Aorta (tissue), 5 donors: ENCODE measurements at regions not wholly inside any gene's neighbourhood (a gene's known extent, or its start where the extent isn't known, plus 50 kb on each side); places are given as distances from the start of the nearest gene placed in this dataset.

ENCODE experiments used
- ATAC-seq: fragments of 200-7000 bp; cut with Tn5 transposase; one replicate; pipeline ENCODE4 v1.9.1; 2022; ENCODE audit warnings: moderate library complexity; ENCODE audit not compliant: low FRiP score
- DNase-seq, 2 donors: peaks; one replicate each; pipeline ENCODE4 v3.0.0-alpha.2; 2020
- H3K27ac ChIP-seq, 2 donors: one replicate each; pipeline ENCODE4 v1.5.1; 2013; ENCODE audit warnings: low read length in 2 of 2, mild to moderate bottlenecking in 2 of 2, moderate library complexity in 2 of 2, control low read depth in 1 of 2, inconsistent platforms in 1 of 2, low read depth in 1 of 2
- H3K27me3 ChIP-seq, 2 donors: one replicate each; pipeline ENCODE4 v1.6.1; 2013; ENCODE audit warnings: control low read depth in 1 of 2, low read length in 1 of 2, mild to moderate bottlenecking in 1 of 2, moderate library complexity in 1 of 2; ENCODE audit not compliant: insufficient read depth in 2 of 2, control insufficient read depth in 1 of 2
- H3K36me3 ChIP-seq, 2 donors: one replicate each; pipeline ENCODE4 v1.6.1; 2013; ENCODE audit warnings: control low read depth in 1 of 2, low read length in 1 of 2, mild to moderate bottlenecking in 1 of 2; ENCODE audit not compliant: insufficient read depth in 2 of 2, control insufficient read depth in 1 of 2
- H3K4me1 ChIP-seq, 2 donors: one replicate each; pipeline ENCODE4 v1.6.1; 2013; ENCODE audit warnings: low read length in 2 of 2, control low read depth in 1 of 2, mild to moderate bottlenecking in 1 of 2, moderate library complexity in 1 of 2; ENCODE audit not compliant: insufficient read depth in 2 of 2, control insufficient read depth in 1 of 2
- H3K4me3 ChIP-seq, 2 donors: one replicate each; pipeline ENCODE4 v1.5.1; 2013; ENCODE audit warnings: low read length in 2 of 2, control low read depth in 1 of 2, mild to moderate bottlenecking in 1 of 2
- H3K9me3 ChIP-seq: one replicate; pipeline ENCODE4 v1.6.1; 2013; ENCODE audit warnings: mild to moderate bottlenecking, low read length; ENCODE audit not compliant: control insufficient read depth
- WGBS, 2 donors: extraction: QIAGEN DNeasy Blood & Tissue Kit; methylation state at CpG; one replicate each; pipeline ENCODE4 v1.1.7; 2013; 5-methylcytosine and 5-hydroxymethylcytosine counted together
- intact Hi-C, 2 donors: fragments of 100-400 bp; cut with DNase I; formaldehyde crosslinking; loops; one replicate each; pipeline versions ENCODE4 v1.14.2 to v1.15.0; 2022
- donor health status: healthy with polysubstance abuse.
- donor health status: Bipolar disorder and iron deficiency.
- donor health status: DM: no; HTN: no; CAD: no.
- donor health status: DM: no; HTN: no; CAD: no.
- donor health status: DM: yes; HTN: yes; CAD: no.

- intact Hi-C loops: no loop called here
- no peaks in the 10 kb centered on the region for H3K36me3 ChIP-seq
- WGBS, 2 donors: 93 to 95% methylated on average over 5 of the region's 5 CpGs
- no peak overlapping the region for H3K4me3 ChIP-seq
- no peak for ATAC-seq
- H3K27me3 ChIP-seq: no peaks in the 10 kb centered on the region
- no peak for DNase-seq
- H3K27ac ChIP-seq: no peak overlapping the region
- H3K4me1 ChIP-seq: no peaks in the 10 kb centered on the region
- H3K9me3 ChIP-seq: no peaks in the 10 kb centered on the region
These were observed 607.9 kb upstream of the MKI67 start for GRCh38 chr10:128734161-128734560.

GRCh38 chr10:128734734-128735133 is 608.5 kb upstream of the MKI67 start:
- no peaks in the 10 kb centered on the region for H3K4me1 ChIP-seq
- intact Hi-C loops: no loop called here
- DNase-seq (no peak), ATAC-seq (no peak)
- no peak overlapping the region for H3K4me3 ChIP-seq
- no peaks in the 10 kb centered on the region for H3K36me3 ChIP-seq
- H3K27ac ChIP-seq: no peak overlapping the region
- WGBS, 2 donors: 86 to 89% methylated on average over 9 of the region's 9 CpGs
- H3K27me3 ChIP-seq: no peaks in the 10 kb centered on the region
- H3K9me3 ChIP-seq: no peaks in the 10 kb centered on the region

DNA sequence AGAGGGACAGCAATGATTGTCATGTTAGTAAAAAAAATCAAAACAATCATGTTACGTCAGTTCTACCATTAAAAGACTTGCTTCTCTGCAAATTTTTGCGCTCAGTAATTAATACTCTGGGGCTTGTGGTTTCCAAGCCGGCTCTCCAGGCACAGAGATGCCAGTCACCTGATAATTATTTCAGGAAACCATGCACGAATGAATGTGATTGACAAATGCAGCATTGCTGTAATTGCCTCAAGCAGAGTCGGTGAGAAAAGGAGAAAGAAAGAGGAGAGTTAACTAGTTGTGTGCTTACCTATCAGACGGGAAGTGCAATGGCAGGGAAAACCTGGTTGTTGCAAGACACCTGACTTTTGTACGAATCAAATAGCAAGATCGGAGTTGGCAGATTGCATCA is 609.8 kb upstream of the MKI67 start:
- no peaks in the 10 kb centered on the region for H3K27me3 ChIP-seq
- no peak for ATAC-seq
- WGBS, 2 donors: 79 to 80% methylated on average over 8 of the region's 8 CpGs

DNA sequence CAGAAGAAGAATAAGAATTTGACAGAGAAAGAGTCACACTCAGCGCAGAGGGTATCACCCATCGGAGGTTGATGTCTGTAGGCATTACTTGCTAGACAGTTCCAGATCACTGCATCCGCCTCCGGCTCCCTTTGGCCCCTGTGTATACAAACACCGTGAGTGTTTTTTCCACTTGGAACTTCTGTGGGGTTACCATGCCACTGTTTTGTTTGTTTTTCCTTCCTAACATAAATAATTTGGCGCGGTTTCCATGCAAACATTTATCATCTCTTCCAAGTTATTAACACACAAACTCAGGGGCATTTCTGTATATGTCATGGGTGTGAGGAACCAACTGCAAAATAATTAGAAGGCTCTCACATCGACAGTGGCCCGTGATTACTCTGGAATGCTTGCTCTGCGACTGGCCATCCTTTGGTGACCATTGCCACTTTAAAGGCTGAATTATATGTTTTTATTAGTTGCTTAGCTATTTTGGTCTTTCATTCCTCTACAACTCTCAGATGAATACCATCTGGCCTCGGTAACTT is 612.2 kb upstream of the MKI67 start:
- Histone ChIP-seq H3K9me3 (no peaks in the 10 kb centered on the region), H3K4me1 (no peaks in the 10 kb centered on the region), H3K27me3 (no peaks in the 10 kb centered on the region), H3K36me3 (no peaks in the 10 kb centered on the region), H3K27ac (no peak overlapping the region), H3K4me3 (no peak overlapping the region)
- intact Hi-C loops: no loop called here
- DNase-seq (no peak), ATAC-seq (no peak)
- WGBS, 2 donors: 30 to 48% methylated on average over 11 of the region's 11 CpGs

More for the DNA sequence above, 609.8 kb upstream of the MKI67 start:
- Histone ChIP-seq H3K9me3 (no peaks in the 10 kb centered on the region), H3K36me3 (no peaks in the 10 kb centered on the region), H3K27ac (no peak overlapping the region), H3K4me3 (no peak overlapping the region), H3K4me1 (no peaks in the 10 kb centered on the region)
- no peak for DNase-seq
- intact Hi-C loops: no loop called here

- H3K27me3 ChIP-seq: no peaks in the 10 kb centered on the region
- H3K4me3 ChIP-seq: no peak overlapping the region
- no peaks in the 10 kb centered on the region for H3K9me3 ChIP-seq
- H3K36me3 ChIP-seq: no peaks in the 10 kb centered on the region
- no peak overlapping the region for H3K27ac ChIP-seq
- WGBS, 2 donors: 73 to 74% methylated on average over 9 of the region's 9 CpGs
- DNase-seq (no peak), ATAC-seq (no peak)
- intact Hi-C loops: no loop called here
- H3K4me1 ChIP-seq: no peaks in the 10 kb centered on the region
These were observed 613.7 kb upstream of the MKI67 start for GRCh38 chr10:128739930-128740329.

- Histone ChIP-seq H3K4me3 (no peak overlapping the region), H3K9me3 (no peaks in the 10 kb centered on the region), H3K4me1 (no peaks in the 10 kb centered on the region), H3K27me3 (no peaks in the 10 kb centered on the region), H3K27ac (no peak overlapping the region), H3K36me3 (no peaks in the 10 kb centered on the region)
- 72 to 73% methylated on average over 4 of the region's 4 CpGs for WGBS, 2 donors
- ATAC-seq (no peak), DNase-seq (no peak)
- intact Hi-C loops: no loop called here
These were observed 615.0 kb upstream of the MKI67 start for GRCh38 chr10:128741180-128741579.

DNA sequence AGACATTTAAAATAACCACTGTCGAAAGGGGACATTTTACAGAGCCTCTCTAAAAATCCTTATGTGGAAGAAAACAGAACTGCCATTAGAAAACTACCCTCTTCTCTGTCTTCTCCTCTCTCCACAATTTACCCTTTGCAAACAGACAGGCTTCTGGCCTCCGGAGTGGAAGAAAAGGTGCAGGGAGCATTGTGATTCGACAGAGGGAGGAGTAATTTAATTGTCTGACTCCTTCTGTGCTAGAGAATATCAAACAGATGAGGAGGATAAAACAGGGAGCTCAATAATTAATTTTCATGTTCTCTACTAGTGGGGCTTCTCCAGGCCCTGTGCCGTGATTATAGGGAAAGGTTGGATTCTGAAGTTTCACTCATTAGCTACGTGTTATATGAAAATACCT is 615.5 kb upstream of the MKI67 start:
- ATAC-seq (no peak), DNase-seq (no peak)
- Histone ChIP-seq H3K9me3 (no peaks in the 10 kb centered on the region), H3K27ac (no peak overlapping the region), H3K36me3 (no peaks in the 10 kb centered on the region), H3K4me3 (no peak overlapping the region), H3K27me3 (no peaks in the 10 kb centered on the region), H3K4me1 (no peaks in the 10 kb centered on the region)
- intact Hi-C loops: no loop called here
- 86 to 87% methylated on average over 5 of the region's 5 CpGs for WGBS, 2 donors

- H3K9me3 ChIP-seq: no peaks in the 10 kb centered on the region
- DNase-seq: no peak
- H3K27ac ChIP-seq: no peak overlapping the region
- intact Hi-C loops: no loop called here
- WGBS, 2 donors: 92 to 94% methylated on average over 1 of the region's 1 CpG
- no peaks in the 10 kb centered on the region for H3K36me3 ChIP-seq
- no peak for ATAC-seq
- no peaks in the 10 kb centered on the region for H3K4me1 ChIP-seq
- H3K4me3 ChIP-seq: no peak overlapping the region
- no peaks in the 10 kb centered on the region for H3K27me3 ChIP-seq
These were observed 617.9 kb upstream of the MKI67 start for GRCh38 chr10:128744092-128744491.

DNA sequence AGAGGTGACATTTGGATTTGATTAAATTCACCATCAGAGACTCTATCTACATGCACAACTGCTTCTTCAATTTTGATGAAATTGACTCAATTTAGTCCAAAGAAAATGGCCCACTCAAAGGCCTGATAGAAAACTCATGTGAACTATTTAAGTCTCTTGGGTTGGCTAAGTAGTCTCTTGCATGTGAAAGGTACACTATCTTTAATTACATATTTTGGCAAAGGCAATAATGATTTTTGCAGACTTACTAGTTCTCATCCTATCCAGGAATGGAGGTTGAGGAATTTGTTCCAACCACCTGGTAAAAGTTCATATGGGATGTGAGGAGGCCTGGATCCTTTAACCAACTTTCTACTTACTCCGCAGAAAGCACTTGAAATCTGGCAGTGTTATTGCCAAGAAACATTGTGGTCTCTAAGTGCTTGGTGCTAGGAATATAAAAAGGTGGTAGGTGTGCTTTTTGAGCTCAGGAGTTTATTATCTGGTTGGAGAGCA is 618.6 kb upstream of the MKI67 start:
- intact Hi-C loops: no loop called here
- Histone ChIP-seq H3K36me3 (no peaks in the 10 kb centered on the region), H3K9me3 (no peaks in the 10 kb centered on the region), H3K27ac (no peak overlapping the region), H3K4me1 (no peaks in the 10 kb centered on the region), H3K4me3 (no peak overlapping the region), H3K27me3 (no peaks in the 10 kb centered on the region)
- DNase-seq (no peak), ATAC-seq (no peak)
- WGBS, 2 donors: 93 to 97% methylated on average over 1 of the region's 1 CpG
